DMS 273 treated with DMSO at 0.1 percent for 48 hours (cell line): ENCODE measurements at regions not wholly inside any gene's neighbourhood (a gene's known extent, or its start where the extent isn't known, plus 50 kb on each side); places are given as distances from the start of the nearest gene placed in this dataset.
"Not testable (repeated sequence)": the region's sequence is repeated elsewhere in the genome, so short reads cannot be mapped to it uniquely, and the experiment has no call there.

ENCODE experiments used
- DNase-seq: peaks from one replicate; lab custom pipeline; 2025; lab: John Stamatoyannopoulos, UW

- no peak for DNase-seq
Observed at GRCh38 chr5:114822436-114822835, 347.3 kb downstream of the TRIM36 start.

- no peak for DNase-seq
Observed at GRCh38 chr5:114790403-114790792, 379.3 kb downstream of the TRIM36 start.

GRCh38 chr5:114789773-114790402 lies 379.8 kb downstream of the TRIM36 start:
- DNase-seq, result no peak

GRCh38 chr5:114782869-114783268 lies 386.8 kb downstream of the TRIM36 start:
- DNase-seq, result no peak

GRCh38 chr5:114782177-114782576 lies 387.5 kb downstream of the TRIM36 start:
- no peak for DNase-seq

GRCh38 chr5:114780290-114780689 lies 389.4 kb downstream of the TRIM36 start:
- no peak for DNase-seq

GRCh38 chr5:114744406-114744805 lies 382.5 kb downstream of the KCNN2 start:
- no peak for DNase-seq

- no peak for DNase-seq
Observed at GRCh38 chr5:114734238-114734637, 372.4 kb downstream of the KCNN2 start.

GRCh38 chr5:114729986-114730385 lies 368.1 kb downstream of the KCNN2 start:
- DNase-seq, result no peak

- no peak for DNase-seq
Observed at GRCh38 chr5:114727358-114727757, 365.5 kb downstream of the KCNN2 start.

GRCh38 chr5:114726131-114726530 lies 364.3 kb downstream of the KCNN2 start:
- DNase-seq, result no peak

- no peak for DNase-seq
Observed at GRCh38 chr5:114719268-114719667, 357.4 kb downstream of the KCNN2 start.

GRCh38 chr5:114716955-114717354 lies 355.1 kb downstream of the KCNN2 start:
- no peak for DNase-seq

- DNase-seq, result not testable (repeated sequence)
Observed at GRCh38 chr5:114704225-114704893, 342.5 kb downstream of the KCNN2 start.

- no peak for DNase-seq
Observed at GRCh38 chr5:114702731-114703130, 340.9 kb downstream of the KCNN2 start.

GRCh38 chr5:114702136-114702535 lies 340.3 kb downstream of the KCNN2 start:
- DNase-seq, result no peak

GRCh38 chr5:114700823-114701222 lies 339.0 kb downstream of the KCNN2 start:
- DNase-seq, result no peak

GRCh38 chr5:114695292-114695904 lies 333.5 kb downstream of the KCNN2 start:
- DNase-seq, result no peak

GRCh38 chr5:114686356-114686755 lies 324.5 kb downstream of the KCNN2 start:
- no peak for DNase-seq

- DNase-seq, result no peak
Observed at GRCh38 chr5:114678778-114679177, 316.9 kb downstream of the KCNN2 start.

- DNase-seq, result no peak
Observed at GRCh38 chr5:114665551-114665950, 303.7 kb downstream of the KCNN2 start.

- no peak for DNase-seq
Observed at GRCh38 chr5:114660791-114661190, 298.9 kb downstream of the KCNN2 start.

GRCh38 chr5:114658194-114658593 lies 296.3 kb downstream of the KCNN2 start:
- no peak for DNase-seq
